OCI-LY3 (cell line): ENCODE measurements at regions not wholly inside any gene's neighbourhood (a gene's known extent, or its start where the extent isn't known, plus 50 kb on each side); places are given as distances from the start of the nearest gene placed in this dataset.

Experiments used
- EZH2phosphoT487 ChIP-seq: fragments of 200-600 bp; shearing (Covaris generic); IDR thresholded peaks from 2 replicates; pipeline ENCODE4 v1.6.1; 2018; ENCODE audit warnings: antibody characterized with exemption, mixed run types, low read depth
- TF ChIP-seq, protein P1 (sequence below): fragments of 200-600, 300-600 bp; sonication (generic); IDR thresholded peaks from 2 replicates; pipeline ENCODE4 v1.5.1; 2014; ENCODE audit warnings: antibody characterized with exemption, low read length, low read depth

GRCh38 chr5:26014206-26014605 is 1024.2 kb downstream of the CDH9 start:
- TF ChIP-seq, protein P1, sequence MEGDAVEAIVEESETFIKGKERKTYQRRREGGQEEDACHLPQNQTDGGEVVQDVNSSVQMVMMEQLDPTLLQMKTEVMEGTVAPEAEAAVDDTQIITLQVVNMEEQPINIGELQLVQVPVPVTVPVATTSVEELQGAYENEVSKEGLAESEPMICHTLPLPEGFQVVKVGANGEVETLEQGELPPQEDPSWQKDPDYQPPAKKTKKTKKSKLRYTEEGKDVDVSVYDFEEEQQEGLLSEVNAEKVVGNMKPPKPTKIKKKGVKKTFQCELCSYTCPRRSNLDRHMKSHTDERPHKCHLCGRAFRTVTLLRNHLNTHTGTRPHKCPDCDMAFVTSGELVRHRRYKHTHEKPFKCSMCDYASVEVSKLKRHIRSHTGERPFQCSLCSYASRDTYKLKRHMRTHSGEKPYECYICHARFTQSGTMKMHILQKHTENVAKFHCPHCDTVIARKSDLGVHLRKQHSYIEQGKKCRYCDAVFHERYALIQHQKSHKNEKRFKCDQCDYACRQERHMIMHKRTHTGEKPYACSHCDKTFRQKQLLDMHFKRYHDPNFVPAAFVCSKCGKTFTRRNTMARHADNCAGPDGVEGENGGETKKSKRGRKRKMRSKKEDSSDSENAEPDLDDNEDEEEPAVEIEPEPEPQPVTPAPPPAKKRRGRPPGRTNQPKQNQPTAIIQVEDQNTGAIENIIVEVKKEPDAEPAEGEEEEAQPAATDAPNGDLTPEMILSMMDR = no peak
- no peak for TF ChIP-seq EZH2phosphoT487
